Activated CD4-positive, alpha-beta memory T cell treated with anti-CD3 and anti-CD28 coated beads for 36 hours (primary cell): ENCODE measurements at regions not wholly inside any gene's neighbourhood (a gene's known extent, or its start where the extent isn't known, plus 50 kb on each side); places are given as distances from the start of the nearest gene placed in this dataset.

Experiments
- CTCF ChIA-PET: fragments of 350-600 bp; sonication (Branson Sonifier 250); formaldehyde crosslinking; loops from one replicate; lab custom pipeline; 2021; ENCODE audit warnings: antibody characterized with exemption, inconsistent platforms; lab: Charles Lee
- POLR2A ChIA-PET: fragments of 350-600 bp; sonication (Branson Sonifier 250); formaldehyde crosslinking; loops from one replicate; lab custom pipeline; 2021; ENCODE audit warnings: antibody characterized with exemption; lab: Charles Lee
- DNase-seq: peaks from one replicate; pipeline ENCODE4 v3.0.0-alpha.2; 2020
- H3K27ac Mint-ChIP-seq: one replicate; pipeline ENCODE4 v1.8.0; 2021; ENCODE audit warnings: mixed read lengths
- H3K27me3 Mint-ChIP-seq: one replicate; pipeline ENCODE4 v1.8.0; 2021; ENCODE audit warnings: mixed read lengths
- H3K36me3 Mint-ChIP-seq: one replicate; pipeline ENCODE4 v1.8.0; 2021; ENCODE audit warnings: mixed read lengths
- H3K4me1 Mint-ChIP-seq: one replicate; pipeline ENCODE4 v1.8.0; 2021; ENCODE audit warnings: low read depth, mixed read lengths
- H3K4me3 Mint-ChIP-seq: one replicate; pipeline ENCODE4 v1.8.0; 2021; ENCODE audit warnings: mild to moderate bottlenecking, mixed read lengths
- H3K9me3 Mint-ChIP-seq: one replicate; pipeline ENCODE4 v1.8.0; 2021; ENCODE audit warnings: mixed read lengths
- intact Hi-C: fragments of 100-400 bp; cut with micrococcal nuclease; formaldehyde crosslinking; loops from one replicate; pipeline ENCODE4 v1.15.1; 2023

DNA sequence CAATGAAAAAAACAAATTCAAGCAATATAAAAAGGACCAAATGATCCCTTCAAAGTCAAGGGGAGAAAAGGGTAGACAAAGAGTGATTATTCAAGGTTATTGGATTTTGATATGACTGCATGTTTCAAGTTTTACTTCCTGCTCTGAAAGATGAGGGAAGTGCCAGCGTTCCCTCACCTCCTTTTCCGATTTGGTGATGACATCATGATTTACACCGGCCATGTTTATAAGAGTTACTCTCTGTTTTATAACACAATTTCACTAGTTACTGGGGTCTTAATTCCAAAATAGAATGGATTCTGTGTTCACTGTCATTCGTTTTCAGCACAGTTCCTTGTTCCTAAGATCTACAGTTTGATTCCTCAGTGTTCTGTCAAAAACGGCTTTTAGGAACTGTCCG, 60.5 kb upstream of the CPXM2 start:
- H3K27me3 Mint-ChIP-seq = peaks cover 11% of the 10 kb centered on the region
- intact Hi-C loops = no loop called here
- CTCF ChIA-PET = no interaction called here
- POLR2A ChIA-PET = no interaction called here
- no peaks in the 10 kb centered on the region for H3K9me3 Mint-ChIP-seq
- no peaks in the 10 kb centered on the region for H3K36me3 Mint-ChIP-seq
- H3K27ac Mint-ChIP-seq = no peak overlapping the region
- DNase-seq = no peak
- no peaks in the 10 kb centered on the region for H3K4me1 Mint-ChIP-seq
- H3K4me3 Mint-ChIP-seq = no peak overlapping the region

DNA sequence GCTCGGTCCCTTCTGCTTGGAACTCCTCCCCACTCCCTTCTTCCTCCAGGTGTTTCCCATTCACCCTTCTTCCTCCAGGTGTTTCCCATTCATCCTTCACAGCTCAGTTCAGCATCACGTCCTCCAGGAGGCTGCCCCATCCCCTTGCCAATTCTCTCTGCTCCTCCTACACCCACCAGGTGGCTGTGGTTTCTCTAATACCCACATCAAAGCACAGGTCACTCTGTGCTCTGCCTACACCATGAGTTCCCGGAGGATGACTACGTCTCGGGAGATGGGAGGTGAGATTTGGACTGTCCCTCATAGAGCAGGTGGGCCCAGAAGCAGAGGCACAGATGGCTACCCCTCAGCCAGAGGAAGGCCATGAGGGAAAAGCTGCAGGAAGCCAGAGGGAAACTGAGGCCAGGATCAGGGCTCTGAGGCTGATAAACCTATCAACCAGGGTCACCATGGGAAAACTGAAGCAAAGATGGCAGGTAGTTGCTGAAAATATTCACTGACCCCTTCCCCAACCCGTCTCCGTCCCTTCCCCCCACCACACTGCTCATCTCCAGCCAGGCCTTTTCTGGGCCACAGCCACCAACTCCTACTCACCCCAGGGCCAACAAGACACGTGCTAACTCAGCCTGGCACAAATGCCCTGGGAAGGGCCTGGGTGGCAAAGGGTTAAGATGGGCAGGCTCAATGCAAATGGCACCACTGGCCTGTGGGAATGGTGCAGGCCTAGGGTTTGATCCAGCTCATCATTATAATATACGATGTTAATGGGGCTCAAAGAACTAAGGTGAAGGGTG, 56.6 kb upstream of the CPXM2 start:
- Mint-ChIP-seq H3K4me1 (no peaks in the 10 kb centered on the region), H3K27me3 (peaks cover 8% of the 10 kb centered on the region), H3K36me3 (no peaks in the 10 kb centered on the region), H3K27ac (no peak overlapping the region), H3K9me3 (no peaks in the 10 kb centered on the region), H3K4me3 (no peak overlapping the region)
- POLR2A ChIA-PET = no interaction called here
- intact Hi-C loops = no loop called here
- CTCF ChIA-PET = no interaction called here
- no peak for DNase-seq

DNA sequence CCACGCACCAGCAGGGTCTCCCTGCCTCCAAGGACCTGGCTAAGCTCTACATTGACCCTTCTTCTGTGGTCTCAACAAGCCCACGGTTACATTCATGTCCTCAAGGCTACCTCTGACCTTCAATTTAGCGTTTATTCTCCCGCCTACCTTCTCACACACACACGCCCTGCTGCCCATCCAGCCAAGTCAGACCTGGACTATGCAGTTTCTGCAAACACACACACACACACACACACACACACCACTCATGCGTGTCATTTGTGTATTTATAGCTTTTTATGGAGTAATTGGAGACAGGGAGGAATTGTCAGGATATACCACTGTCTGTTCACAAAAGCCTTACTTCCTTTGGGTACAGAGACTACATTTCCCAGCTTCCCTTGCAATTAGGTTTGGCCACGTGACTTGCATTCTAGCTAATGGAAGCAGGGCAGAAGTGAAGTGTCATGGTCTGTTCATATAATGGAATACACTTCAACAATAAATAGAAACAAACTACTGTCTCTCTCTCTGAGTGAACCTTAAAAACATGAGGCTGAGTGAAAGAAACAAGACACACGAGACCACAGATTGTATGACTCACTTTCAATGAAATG, 53.8 kb upstream of the CPXM2 start:
- H3K9me3 Mint-ChIP-seq = no peaks in the 10 kb centered on the region
- intact Hi-C loops = no loop called here
- no peak overlapping the region for H3K27ac Mint-ChIP-seq
- POLR2A ChIA-PET = no interaction called here
- no peaks in the 10 kb centered on the region for H3K4me1 Mint-ChIP-seq
- H3K4me3 Mint-ChIP-seq = no peak overlapping the region
- no peaks in the 10 kb centered on the region for H3K36me3 Mint-ChIP-seq
- CTCF ChIA-PET = interaction anchor here (0.9 kb wide), 1 partner anchor 22 kb away, joined by 3 read pairs; no protein-coding TSS in a partner anchor
- no peak for DNase-seq
- H3K27me3 Mint-ChIP-seq = peaks cover 2% of the 10 kb centered on the region

DNA sequence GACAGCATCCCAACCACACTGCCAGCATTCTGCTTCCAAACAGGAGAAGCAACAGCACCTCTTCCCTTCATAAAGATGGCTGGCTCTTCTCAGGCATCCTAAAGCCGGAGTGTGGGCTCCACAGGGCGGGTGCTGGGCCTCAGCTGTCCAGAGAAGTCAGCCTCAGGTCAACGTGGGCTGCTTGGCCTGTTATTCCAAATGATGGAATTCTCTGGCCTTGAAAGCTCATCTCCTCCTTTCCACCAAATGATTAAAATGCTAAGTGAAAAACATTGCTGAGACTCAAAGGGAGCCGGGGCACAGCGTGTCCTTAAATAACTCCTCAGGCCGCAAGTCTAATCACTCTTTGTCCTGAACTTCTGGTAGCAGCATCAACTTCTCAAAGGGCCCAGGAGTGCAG, 53.1 kb upstream of the CPXM2 start:
- no peaks in the 10 kb centered on the region for H3K27me3 Mint-ChIP-seq
- CTCF ChIA-PET = no interaction called here
- no peak overlapping the region for H3K27ac Mint-ChIP-seq
- H3K36me3 Mint-ChIP-seq = no peaks in the 10 kb centered on the region
- no peak overlapping the region for H3K4me3 Mint-ChIP-seq
- H3K9me3 Mint-ChIP-seq = no peaks in the 10 kb centered on the region
- POLR2A ChIA-PET = no interaction called here
- no peak for DNase-seq
- no peaks in the 10 kb centered on the region for H3K4me1 Mint-ChIP-seq
- intact Hi-C loops = no loop called here

DNA sequence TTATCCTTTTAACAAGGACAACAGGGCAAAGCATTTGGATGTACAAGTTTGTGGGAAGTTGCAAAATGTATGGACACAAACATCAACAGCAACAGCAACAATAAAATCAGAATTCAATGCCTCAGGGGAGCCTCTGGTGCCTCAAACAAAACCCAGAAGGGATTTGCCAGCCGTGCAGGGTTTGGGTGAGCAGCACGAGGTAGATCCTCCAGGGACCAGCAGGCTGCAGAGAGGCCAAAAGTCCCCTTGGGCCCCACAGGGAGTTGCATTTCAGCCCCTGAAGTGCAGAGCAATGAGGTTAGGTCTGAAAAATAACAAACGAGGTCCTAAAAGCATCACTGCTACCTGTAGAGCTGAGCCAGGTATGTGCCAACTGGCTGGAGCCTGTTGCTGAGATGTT, 51.7 kb upstream of the CPXM2 start:
- Mint-ChIP-seq H3K27me3 (no peaks in the 10 kb centered on the region), H3K27ac (no peak overlapping the region), H3K9me3 (no peaks in the 10 kb centered on the region), H3K36me3 (no peaks in the 10 kb centered on the region), H3K4me3 (no peak overlapping the region), H3K4me1 (no peaks in the 10 kb centered on the region)
- POLR2A ChIA-PET = no interaction called here
- DNase-seq = no peak
- intact Hi-C loops = no loop called here
- CTCF ChIA-PET = no interaction called here

DNA sequence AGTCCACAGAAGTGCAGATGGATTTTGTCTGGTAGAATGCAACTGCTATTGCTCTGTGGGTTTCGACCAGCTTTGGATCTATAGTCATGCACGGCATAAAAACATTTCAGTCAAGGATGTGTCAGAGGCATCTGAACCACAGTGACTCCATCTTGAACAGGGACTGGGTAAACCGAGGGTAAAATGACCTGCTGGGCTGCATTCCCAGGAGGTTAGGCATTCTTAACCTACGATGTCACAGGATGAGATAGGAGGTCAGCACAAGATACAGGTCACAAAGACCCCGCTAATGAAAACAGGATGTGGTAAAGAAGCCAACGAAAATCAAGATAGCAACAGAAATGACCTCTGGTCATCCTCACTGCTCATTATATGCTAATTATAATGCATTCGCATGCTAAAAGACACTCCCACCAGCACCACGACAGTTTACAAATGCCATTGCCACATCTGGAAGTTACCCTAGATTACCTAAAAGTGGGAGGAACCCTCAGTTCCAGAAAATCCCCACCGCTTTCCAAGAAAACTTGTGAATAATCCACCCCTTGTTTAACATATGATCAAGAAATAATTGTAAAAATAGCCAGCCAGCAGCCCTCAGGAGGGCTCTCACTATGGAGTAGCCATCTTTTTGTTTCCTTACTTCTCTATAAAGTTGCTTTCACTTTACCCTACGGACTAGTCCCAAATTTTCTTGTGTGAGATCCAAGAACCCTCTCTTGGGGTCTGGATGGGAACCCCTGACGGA, 50.7 kb upstream of the CPXM2 start:
- Mint-ChIP-seq H3K36me3 (no peaks in the 10 kb centered on the region), H3K27ac (no peak overlapping the region), H3K27me3 (no peaks in the 10 kb centered on the region), H3K9me3 (no peaks in the 10 kb centered on the region), H3K4me1 (no peaks in the 10 kb centered on the region), H3K4me3 (no peak overlapping the region)
- POLR2A ChIA-PET = no interaction called here
- intact Hi-C loops = no loop called here
- CTCF ChIA-PET = no interaction called here
- no peak for DNase-seq
